GM18520 (cell line): ENCODE measurements at regions not wholly inside any gene's neighbourhood (a gene's known extent, or its start where the extent isn't known, plus 50 kb on each side); places are given as distances from the start of the nearest gene placed in this dataset.
"Not testable (repeated sequence)": the region's sequence is repeated elsewhere in the genome, so short reads cannot be mapped to it uniquely, and the experiment has no call there.

Experiments used
- ATAC-seq: cut with Tn5 transposase; IDR thresholded peaks from one replicate; pipeline ENCODE4 v1.9.1; 2021; ENCODE audit not compliant: unreplicated experiment

DNA sequence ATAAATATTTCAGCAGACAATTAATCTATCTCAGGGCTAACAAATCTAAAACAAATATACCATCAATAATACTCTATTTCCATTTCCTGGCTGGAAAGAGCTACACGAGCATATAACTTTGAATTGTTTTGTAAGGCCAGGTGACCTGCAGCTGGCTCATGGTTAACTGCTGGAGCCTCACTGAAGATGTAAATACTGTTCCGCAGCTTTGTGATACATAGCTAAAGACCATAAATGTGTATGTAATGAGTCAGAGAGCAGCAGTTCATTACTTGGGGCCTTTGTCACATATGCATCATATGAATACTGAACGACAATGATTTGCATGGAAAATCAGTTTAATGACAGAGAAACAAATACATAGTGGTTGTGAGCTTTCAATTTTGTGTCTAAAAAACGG is 109.4 kb upstream of the CCN2 start:
- ATAC-seq, result no peak

DNA sequence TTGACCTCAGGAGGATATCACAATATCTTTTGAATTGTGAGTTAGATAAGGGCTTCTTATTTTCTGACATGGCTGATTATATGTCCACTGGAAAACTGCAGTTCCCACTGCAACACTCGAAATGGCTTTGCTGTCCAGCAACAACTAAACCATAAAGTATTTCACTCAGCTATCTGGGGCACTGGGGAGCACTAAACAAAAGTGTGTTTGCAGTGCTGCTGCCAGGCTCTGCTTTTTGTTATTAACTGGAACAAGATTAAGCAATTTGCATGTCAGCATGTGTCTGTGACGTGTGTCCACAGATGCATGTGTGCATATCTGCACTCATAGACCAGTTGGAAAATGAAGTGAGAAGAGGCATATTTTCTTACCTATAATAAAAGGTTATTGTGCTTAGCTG is 107.8 kb upstream of the CCN2 start:
- no peak for ATAC-seq

DNA sequence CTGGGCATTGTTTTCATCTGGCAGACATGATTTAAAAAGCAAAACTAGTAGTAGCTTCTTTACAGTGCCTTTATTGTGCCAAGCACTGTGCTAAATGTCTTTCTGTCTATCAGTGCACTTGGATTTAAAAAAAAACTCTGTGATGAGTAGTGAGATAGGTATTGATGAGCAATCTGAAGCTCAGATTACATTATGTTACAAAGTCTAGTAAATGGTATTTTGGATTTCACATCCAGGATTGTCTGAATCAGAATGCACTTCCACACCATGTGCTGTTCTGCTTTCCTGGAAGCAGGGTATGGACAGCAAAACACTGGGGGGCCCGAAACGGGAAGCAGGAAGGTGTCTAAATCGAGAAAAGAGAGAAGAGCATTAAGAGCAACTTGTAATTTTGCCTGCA is 103.4 kb upstream of the CCN2 start:
- ATAC-seq, result no peak

DNA sequence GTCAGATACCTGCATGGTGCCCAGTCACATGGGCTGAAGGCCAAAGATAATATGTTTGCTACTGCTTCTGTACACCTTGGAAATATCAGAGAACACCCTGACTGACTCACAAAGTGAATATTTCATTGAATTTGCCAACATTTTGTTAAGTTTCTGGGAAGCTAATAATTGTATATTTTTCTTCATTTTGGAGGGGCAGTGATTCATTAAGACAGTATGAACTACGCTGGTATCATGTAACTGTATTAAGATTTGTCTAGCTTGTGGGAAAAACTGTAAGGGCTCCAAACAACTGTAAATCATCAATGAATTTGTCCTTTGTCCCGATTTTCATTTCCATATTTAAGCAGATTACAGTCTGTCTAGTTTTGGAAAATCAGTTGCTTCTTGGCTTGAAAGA is 102.3 kb upstream of the CCN2 start:
- ATAC-seq, result no peak

DNA sequence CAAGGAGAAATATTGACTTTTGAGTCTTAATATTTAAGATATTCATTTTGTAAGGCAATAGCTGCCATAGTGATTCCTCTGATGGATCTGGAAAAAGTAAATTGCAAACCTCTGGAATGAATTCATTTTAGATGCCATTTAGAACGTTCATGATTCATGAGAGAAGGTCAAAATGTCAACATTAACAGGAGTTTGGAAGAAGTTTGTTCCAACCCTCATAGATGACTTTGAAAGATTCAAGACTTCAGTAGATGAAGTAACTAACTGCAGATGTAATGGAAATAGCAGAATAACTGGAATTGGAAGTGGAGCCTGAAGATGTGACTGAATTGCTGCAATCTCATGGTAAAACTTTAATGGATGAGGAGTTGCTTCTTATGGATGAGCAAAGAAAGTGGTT is 100.9 kb upstream of the CCN2 start:
- no peak for ATAC-seq

DNA sequence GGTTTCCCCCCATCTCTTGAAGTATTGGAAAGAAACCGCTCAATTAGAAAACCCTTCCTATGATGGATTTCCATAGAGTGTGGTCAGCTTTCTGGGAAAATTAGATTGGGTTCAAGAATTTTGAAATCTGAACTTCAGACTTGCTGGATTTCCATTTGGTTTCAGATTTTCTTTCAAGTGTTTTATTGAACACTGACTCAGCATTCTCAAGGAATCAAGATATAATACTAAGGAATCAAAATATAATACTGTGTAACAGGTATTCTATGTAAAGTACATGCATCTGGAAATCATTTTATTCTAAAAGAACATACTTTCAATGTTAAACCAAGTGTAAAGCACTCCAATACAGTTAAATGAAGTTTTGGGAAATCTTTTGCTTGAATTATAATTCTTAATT is 94.7 kb upstream of the CCN2 start:
- no peak for ATAC-seq

DNA sequence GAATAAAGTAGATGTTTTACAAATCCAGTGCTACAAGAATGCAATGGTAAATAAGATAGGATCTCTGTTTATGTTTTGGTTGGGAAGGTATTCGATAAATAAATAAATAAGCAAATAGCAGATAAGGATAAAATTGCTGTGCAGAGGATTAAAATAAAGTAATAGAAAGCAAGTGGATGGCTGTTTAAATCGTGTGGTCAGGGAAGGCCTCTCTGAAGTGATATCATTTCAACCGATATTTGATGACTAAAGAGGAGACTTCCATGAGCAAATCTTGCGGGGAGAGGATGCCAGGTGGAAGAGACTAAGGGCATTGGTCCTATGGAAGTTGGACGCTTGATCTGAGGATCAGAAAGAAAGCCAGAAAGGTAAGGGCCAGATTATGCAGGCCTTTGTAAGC is 92.0 kb upstream of the CCN2 start:
- no peak for ATAC-seq

DNA sequence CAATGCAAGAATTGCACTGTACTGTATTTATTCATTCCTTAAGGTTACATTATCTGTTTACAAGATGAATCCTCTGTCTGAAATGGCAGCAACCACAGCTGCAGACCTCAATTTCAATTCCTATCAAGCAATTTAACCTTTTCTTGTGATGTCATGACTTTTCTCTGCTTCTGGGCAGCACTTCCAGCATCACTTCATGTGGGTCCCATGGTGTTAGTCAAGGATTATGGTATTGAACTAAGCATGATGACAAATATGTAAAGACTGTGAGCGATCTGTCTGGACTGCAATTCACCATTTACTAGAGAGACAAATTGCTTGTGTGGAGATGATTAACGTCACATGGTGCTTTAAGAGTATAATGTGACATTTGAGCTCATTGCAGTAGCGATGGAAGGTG is 90.5 kb upstream of the CCN2 start:
- ATAC-seq, result no peak

DNA sequence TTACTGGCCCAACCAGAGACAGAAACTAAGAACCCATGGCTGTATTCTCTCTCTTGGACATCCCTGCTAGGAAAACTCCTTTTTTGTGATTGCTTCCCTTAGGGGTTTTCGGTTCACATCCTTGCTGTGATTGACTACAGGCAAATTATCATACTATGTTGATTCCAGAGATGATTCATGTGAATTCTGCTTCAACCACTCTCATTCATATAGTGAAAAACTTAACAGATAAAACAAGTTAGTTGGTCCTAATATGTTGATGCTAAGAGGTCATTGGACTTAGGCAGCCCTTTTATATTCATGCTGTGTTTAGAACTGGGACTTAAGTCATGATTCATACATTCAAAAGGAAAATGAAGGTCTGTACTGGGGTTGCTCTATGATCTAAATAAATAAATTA is 76.9 kb upstream of the CCN2 start:
- ATAC-seq, result no peak

DNA sequence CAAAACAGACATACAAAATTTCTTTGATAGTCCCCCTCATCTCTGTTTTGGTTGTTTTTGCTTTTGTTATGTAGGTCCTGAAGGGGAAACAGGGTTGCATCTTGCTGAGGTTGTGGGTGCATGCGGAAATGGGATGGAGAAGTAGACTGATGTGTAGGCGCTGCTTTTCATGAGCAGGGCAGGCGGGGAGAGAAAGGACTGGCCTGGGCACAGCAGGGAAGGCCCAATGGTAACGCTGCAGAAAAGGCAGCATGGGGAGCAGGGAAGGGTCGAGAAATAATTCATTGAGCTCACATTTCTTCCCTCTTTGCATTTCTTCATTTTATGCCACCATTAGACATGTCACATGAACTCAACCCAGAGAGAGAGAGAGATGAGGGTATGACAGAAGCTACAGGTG is 74.3 kb upstream of the CCN2 start:
- ATAC-seq, result no peak

DNA sequence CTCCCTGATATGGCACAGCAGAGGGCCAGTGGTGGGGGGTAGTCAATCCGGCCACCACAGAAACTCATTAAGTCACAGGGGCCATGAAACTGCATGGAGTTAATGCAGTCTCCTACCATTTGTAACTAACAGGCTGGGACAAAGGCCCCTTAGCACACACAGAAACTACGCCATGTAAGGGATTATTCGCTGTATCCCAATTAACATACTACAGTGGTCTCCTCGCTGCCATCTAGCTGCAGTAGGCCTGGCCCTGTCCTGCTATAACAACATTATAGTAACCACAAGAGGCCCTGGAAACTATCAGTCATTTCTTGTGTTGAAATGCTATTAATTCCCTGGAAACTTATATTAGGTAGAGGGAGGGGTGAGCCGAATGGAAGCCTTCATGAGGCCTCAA is 72.3 kb upstream of the CCN2 start:
- ATAC-seq, result no peak

DNA sequence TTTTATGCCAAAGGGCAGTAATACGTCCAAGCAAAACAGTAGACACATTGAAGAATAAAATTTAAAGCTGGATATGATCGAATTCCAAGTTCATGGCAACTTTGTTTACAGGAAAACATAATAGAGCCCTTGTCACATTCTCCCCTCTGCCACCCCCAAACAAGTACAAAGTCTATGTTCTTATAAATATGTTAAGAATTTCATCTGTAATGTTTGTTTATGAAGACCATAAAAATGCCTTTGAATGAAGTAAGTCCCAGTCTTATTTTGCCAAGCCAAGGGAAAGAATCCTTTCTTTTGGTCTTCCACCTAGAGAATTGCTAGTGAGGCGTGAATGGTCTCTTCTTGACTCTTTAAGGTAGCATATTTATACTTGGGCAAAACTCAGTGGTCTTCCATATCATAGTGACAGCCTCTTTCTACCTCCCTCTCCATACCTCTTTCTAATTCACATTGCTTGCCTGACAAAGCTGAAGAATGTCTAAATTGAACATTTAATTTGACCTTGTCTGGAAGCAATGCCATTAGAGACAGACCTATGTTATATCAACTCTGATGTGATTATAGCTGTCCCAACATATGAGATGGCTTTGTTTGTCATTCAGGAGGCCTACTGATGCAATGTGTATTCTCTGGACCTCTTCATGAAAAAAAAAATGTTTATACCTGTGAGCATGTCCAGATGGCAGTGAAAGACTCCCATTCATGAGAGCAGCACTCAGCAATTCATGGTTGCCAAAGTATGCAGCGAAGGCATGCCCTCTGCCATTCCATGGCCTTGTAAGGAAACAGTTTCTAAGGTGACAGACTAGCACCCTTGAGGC is 70.6 kb upstream of the CCN2 start:
- no peak for ATAC-seq

DNA sequence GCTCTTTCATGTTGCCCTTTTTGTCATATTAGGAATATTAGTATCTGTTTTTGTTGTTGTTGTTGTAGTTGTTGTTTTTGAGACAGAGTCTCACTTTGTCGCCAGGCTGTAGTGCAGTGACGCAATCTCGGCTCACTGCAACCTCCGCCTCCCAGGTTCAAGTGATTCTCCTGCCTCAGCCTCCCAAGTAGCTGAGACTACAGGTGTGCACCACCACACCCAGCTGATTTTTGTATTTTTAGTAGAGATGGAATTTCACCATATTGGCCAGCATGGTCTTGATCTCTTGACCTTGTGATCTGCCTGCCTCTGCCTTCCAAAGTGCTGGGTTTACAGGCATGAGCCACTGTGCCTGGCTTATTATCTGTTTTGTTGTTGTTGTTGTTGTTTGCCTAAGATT is 69.7 kb upstream of the CCN2 start:
- not testable (repeated sequence) for ATAC-seq

DNA sequence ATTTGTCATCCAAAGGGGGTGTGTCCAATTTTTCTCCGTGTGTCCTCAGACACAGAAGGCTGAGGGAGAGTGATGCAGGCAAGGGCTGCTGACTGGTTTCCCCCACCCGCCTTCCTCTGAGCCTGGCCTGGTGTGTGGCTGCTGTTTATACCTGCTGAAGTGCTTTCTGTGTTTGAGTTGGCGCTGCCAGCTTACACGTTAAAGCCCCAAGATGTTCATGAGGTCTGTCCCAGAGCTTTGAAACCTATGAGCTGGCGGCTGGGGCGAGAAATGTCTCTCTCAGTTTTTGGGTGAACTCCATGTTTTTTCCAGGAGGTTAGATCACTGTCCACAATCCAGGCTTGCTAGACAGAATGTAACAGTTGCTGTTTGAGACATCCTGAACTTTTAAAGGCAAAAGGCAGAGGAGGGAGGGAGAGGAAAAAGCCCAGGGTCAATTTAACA is 69.0 kb upstream of the CCN2 start:
- no peak for ATAC-seq

DNA sequence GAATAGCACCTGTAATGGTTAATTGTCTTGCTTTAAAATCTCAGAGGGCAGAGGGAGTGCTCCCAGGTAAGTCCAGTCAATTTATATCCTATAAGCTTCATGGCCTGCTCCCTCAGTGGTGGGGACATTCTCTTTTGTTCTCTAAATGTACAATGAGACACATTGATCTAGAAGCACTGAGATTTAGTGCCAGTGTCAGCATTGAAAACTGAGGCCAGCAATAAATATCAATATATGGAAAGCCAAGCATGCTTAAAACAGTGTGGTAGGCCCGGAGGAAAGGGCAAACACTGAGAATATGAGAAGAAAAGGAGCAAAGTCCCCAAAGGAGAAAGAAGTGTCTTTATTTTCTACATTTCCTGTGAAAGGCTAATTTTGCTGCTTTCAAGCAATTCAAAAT is 68.4 kb upstream of the CCN2 start:
- no peak for ATAC-seq

DNA sequence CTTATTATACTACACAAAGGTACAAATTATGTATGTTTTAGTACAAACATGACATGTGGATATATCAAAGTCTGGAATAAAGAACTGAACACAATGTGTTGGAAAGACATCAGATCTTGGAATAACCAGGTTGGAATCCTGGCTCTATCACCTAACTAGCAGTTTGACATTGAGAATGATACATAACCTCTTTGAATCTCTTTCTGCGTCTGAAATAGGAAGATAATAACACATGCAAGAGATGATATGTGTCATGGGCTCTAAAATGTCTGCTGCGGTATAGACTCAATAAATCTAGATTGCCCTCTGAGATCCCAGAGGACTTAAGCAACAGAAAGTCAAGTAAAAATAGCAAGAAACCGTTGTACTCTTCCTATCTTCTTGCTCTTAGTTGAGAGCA is 66.8 kb upstream of the CCN2 start:
- ATAC-seq, result no peak

DNA sequence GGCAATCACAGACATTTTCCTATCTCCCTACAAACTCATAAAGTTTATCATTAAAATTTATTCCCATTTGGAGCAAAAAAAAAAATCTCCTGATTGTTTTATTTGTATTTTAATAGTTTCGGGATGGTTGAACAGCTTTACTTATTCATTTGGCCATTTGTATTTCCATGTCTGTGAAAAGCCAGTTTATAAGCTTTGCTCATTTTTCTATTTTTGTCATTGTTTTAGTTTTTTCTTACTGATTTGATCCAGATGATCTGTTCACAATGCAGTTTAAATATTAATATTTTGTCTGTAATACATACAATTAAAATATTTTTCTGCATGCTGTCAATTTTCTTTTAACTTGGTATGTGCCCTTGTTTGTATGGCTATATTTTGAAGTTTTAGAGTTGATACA is 65.2 kb upstream of the CCN2 start:
- no peak for ATAC-seq

DNA sequence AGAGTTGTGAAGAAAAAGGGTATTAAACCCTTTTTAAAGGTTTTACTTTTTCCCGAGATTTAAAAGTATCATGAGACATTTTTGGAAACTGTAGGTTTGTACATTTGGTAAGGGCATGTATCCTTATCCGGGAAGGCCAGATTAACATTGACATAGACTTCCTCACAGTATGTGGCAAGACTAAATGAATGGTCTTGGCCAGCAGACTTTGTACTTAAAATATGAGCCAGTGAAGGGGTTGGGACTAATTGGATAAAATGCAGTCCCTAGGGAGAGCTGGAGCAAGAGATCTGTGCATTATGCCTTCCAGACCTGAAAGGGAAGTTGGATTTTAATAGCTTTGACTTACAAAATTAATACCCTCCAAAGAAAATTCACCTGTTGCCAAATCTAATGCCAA is 60.4 kb upstream of the CCN2 start:
- no peak for ATAC-seq

DNA sequence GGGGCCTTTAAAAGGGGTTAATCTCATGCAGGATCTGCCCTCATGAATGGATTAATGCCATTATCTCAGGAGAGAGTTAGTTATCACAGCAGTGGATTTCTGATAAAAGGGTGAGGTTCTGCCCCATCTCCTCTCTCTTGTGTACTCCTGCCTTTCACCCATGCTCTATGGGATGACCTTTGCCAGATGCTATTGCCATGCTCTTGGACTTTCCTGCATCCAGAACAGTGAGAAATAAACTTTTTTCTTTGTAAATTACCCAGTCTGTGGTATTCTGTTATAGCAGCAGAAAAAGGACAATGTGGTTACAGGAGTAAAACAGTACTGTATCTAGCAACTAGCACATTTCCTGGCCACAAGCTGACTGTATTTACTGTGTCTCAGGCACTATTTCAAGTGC is 58.0 kb upstream of the CCN2 start:
- no peak for ATAC-seq

DNA sequence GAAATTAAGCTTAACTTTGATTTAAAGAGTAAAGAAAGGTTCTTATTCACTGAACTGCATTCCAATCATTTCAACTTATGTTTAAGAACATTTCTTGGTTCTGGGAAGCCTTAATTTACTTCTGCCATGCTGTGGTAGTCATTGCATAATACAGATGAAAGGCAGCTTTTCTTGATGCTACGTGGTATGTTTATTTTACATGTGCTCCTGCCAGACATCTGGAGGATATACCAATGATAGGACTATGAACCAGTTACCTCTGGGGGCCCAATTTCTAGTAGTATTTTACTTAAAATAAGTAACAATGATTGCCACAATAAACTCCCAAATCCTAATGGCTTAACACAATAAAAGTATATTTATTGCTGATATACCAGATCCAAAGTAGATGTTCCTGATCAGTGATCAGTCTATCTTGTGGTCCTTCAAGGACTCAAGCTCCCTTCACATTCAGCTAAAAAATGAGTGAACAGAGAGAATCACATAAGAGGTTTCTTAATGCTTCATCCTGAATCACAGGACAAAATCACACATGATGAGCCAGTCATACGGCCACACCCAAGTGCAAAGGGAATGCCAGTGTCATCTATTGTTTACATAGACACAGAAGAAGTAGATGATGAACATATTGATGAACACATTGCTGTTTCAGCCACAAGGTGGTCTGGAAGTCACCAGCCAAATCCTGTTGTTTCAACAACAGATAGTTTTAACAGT is 56.5 kb upstream of the CCN2 start:
- no peak for ATAC-seq

DNA sequence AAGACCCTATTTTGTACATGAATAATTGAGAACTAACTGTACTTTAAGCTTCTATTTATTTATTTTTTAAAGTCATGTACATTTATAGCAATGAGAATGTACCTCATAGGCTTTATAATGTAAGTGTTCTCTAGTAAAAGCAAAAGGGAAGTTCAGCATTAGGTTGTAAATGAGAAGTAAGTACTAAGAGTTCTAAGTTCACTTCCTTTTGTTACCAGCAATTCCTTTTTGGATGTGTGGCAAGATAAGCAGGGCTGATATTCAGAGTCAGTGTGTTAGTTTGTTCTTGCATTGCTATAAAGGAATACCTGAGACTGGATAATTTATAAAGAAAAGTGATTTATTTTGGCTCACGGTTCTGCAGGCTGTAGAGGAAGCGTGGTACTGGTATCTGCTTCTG is 54.0 kb upstream of the CCN2 start:
- ATAC-seq, result no peak

DNA sequence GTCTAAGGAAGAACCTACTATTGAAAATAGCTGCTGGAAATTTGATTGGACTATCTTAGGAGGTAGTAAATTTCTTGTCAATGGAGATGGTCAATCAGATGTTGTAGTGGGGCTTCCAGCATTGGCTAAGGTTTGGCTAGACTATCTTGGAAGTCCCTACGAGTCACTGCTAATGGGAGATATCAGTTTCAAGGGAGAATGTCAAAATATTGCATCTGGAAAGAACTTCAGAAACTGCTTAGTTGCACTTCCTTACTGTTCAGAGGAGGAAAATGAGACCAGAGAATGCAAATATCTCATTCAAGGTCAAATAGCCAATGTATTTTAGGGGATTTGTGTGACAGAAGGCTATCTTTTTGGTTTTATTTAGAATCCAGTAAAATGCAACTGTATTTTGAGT is 53.5 kb upstream of the CCN2 start:
- no peak for ATAC-seq
